Astrocyte of the cerebellum (primary cell): ENCODE measurements at regions not wholly inside any gene's neighbourhood (a gene's known extent, or its start where the extent isn't known, plus 50 kb on each side); places are given as distances from the start of the nearest gene placed in this dataset.

Source experiments
- DNase-seq: peaks from one replicate; pipeline ENCODE4 v3.0.0-alpha.2; 2011; ENCODE audit warnings: low read depth
- H3K4me3 ChIP-seq: 2 replicates; pipeline ENCODE4 v1.5.1; 2011; ENCODE audit warnings: mild to moderate bottlenecking, low read depth, low read length, moderate library complexity
- CTCF ChIP-seq: IDR thresholded peaks from 2 replicates; pipeline ENCODE4 v1.5.1; 2012; ENCODE audit warnings: low read length, low read depth, moderate library complexity, mild to moderate bottlenecking; ENCODE audit errors: missing control alignments
- in situ Hi-C: cut with HindIII; loops from 2 replicates; pipeline ENCODE4 v1.10.0; 2017; ENCODE audit warnings: low sequenced_read_pairs

- H3K4me3 ChIP-seq: no peak overlapping the region
- no peak for TF ChIP-seq CTCF
- in situ Hi-C loops: loop anchor here (25.0 kb wide), 1 partner anchor 878 kb away; no protein-coding TSS in a partner anchor
- DNase-seq: no peak
Observed at GRCh38 chr3:168859574-168859973, 763.9 kb upstream of the GOLIM4 start.

- TF ChIP-seq CTCF: no peak
- no peak overlapping the region for H3K4me3 ChIP-seq
- DNase-seq: no peak
- in situ Hi-C loops: loop anchor here (25.0 kb wide), 1 partner anchor 878 kb away; no protein-coding TSS in a partner anchor
Observed at GRCh38 chr3:168859143-168859542, 763.4 kb upstream of the GOLIM4 start.

- TF ChIP-seq CTCF: no peak
- in situ Hi-C loops: loop anchor here (25.0 kb wide), 1 partner anchor 879 kb away; no protein-coding TSS in a partner anchor
- no peak overlapping the region for H3K4me3 ChIP-seq
- DNase-seq: no peak
Observed at GRCh38 chr3:168858327-168858726, 762.6 kb upstream of the GOLIM4 start.

GRCh38 chr3:168850109-168850508, 754.4 kb upstream of the GOLIM4 start:
- H3K4me3 ChIP-seq: no peak overlapping the region
- no peak for DNase-seq
- in situ Hi-C loops: loop anchor here (25.0 kb wide), 1 partner anchor 887 kb away; no protein-coding TSS in a partner anchor
- TF ChIP-seq CTCF: no peak

- TF ChIP-seq CTCF: peak; percentile 41
- in situ Hi-C loops: loop anchor here (25.0 kb wide), 1 partner anchor 335 kb away; no protein-coding TSS in a partner anchor
- peak; percentile 26 for DNase-seq
- no peak overlapping the region for H3K4me3 ChIP-seq
Observed at GRCh38 chr3:168847291-168847883, 751.7 kb upstream of the GOLIM4 start.

- H3K4me3 ChIP-seq: no peak overlapping the region
- in situ Hi-C loops: loop anchor here (25.0 kb wide), 1 partner anchor 333 kb away; no protein-coding TSS in a partner anchor
- DNase-seq: no peak
- no peak for TF ChIP-seq CTCF
Observed at GRCh38 chr3:168844894-168845482, 749.3 kb upstream of the GOLIM4 start.
